ENCODE measurements at regions not wholly inside any gene's neighbourhood (a gene's known extent, or its start where the extent isn't known, plus 50 kb on each side); places are given as distances from the start of the nearest gene placed in this dataset.

DNA sequence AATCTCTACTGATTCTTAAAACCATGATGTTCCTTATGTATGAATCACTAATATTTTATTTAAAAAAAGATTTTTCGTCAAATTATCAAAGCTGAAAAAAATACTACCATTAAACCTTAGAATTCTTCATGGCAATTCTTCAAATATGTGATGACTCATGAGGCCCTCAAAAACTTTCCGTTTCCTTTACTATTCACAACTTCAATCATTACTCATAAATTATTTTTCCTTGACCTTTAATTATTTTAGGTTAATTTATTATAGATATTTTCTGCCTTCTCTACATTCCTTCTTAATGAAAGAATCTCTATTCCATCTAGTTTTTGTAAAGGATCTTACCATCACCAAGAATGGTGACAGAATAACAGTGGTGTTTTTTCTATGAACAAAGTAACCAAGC lies 162.1 kb upstream of the SOX5 start:
- H2AK5ac ChIP-seq (ENCODE audit: low read depth, low read length) = no peak overlapping the region
- no peak overlapping the region for H3K18ac ChIP-seq (ENCODE audit: low read length)
- H3K4me3 ChIP-seq (ENCODE audit: low read length in 2 of 2) = no peak overlapping the region
- H3K14ac ChIP-seq (ENCODE audit: low read length) = no peak overlapping the region
- no peak overlapping the region for H2BK12ac ChIP-seq (ENCODE audit: low read length)
- no peak overlapping the region for H2AFZ ChIP-seq (ENCODE audit: low read length)
- H3K4ac ChIP-seq (ENCODE audit: low read length) = no peak overlapping the region
- no peaks in the 10 kb centered on the region for H3K36me3 ChIP-seq (replicated peaks in 1 of 2; ENCODE audit: control insufficient read depth in 2 of 2, insufficient read depth in 2 of 2, low read length in 2 of 2)
- H3K9me3 ChIP-seq (replicated peaks in 1 of 2; ENCODE audit: control insufficient read depth in 2 of 2, insufficient read depth in 1 of 2, low read depth in 1 of 2, low read length in 2 of 2) = no peaks in the 10 kb centered on the region
- no peaks in the 10 kb centered on the region for H3K79me1 ChIP-seq (ENCODE audit: low read depth, low read length)
- H3K4me1 ChIP-seq (ENCODE audit: control insufficient read depth in 2 of 2, insufficient read depth in 1 of 2, low read depth in 1 of 2, low read length in 2 of 2) = peaks cover 0 to 6% of the 10 kb centered on the region in 2 donors
- 100% methylated on average over 1 of the region's 2 CpGs; no CpG with 5 or more reads in 1 of the 2 donors for WGBS, 2 donors (ENCODE audit: extremely low coverage in 2 of 2, insufficient read length in 2 of 2, insufficient replicate concordance in 1 of 2)
- no peak overlapping the region for H4K91ac ChIP-seq (ENCODE audit: low read depth, low read length, poor library complexity)
- H3K9ac ChIP-seq (ENCODE audit: low read depth, low read length, poor library complexity) = no peak overlapping the region
- no peak overlapping the region for H4K8ac ChIP-seq (ENCODE audit: low read depth, low read length)
- H3K27ac ChIP-seq (replicated peaks; ENCODE audit: low read length) = no peak overlapping the region
- no peak overlapping the region for H2BK5ac ChIP-seq (ENCODE audit: low read length)
- H2BK120ac ChIP-seq (ENCODE audit: low read depth, low read length) = no peak overlapping the region
- no peak overlapping the region for H3K4me2 ChIP-seq (ENCODE audit: insufficient read depth, low read length, poor library complexity, severe bottlenecking)
- DNase-seq (ENCODE audit: low spot score) = no peak
- H3K27me3 ChIP-seq (ENCODE audit: control insufficient read depth in 3 of 3, insufficient read depth in 3 of 3, low read depth in 1 of 3, low read length in 3 of 3) = no peaks in the 10 kb centered on the region
- H2BK15ac ChIP-seq (ENCODE audit: low read length) = no peak overlapping the region
- H3K23ac ChIP-seq (ENCODE audit: low read depth, low read length, poor library complexity) = no peak overlapping the region

DNA sequence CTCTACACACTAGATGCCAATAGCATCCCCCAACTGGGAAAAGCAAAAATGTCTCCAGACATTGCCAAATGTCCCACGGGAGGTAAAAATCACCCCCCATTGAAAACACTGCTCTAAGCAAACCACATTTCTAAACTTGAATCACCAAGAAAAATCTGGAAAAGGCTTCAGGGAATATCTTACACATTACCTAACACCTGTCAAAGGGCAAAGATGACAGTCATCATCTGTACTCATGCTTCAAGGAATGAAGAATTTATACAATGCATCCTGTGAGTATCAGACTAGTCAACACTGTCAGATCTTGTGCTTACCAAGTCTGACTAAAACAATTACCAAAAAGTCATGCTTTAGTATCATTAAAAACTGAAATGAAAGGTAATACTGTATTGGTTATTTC lies 161.6 kb upstream of the SOX5 start:
- H2BK5ac ChIP-seq (ENCODE audit: low read length) = no peak overlapping the region
- H3K23ac ChIP-seq (ENCODE audit: low read depth, low read length, poor library complexity) = no peak overlapping the region
- no peak overlapping the region for H2AK5ac ChIP-seq (ENCODE audit: low read depth, low read length)
- no peak overlapping the region for H4K8ac ChIP-seq (ENCODE audit: low read depth, low read length)
- H2BK15ac ChIP-seq (ENCODE audit: low read length) = no peak overlapping the region
- H4K91ac ChIP-seq (ENCODE audit: low read depth, low read length, poor library complexity) = no peak overlapping the region
- H2BK12ac ChIP-seq (ENCODE audit: low read length) = no peak overlapping the region
- H3K4me2 ChIP-seq (ENCODE audit: insufficient read depth, low read length, poor library complexity, severe bottlenecking) = no peak overlapping the region
- H3K4ac ChIP-seq (ENCODE audit: low read length) = no peak overlapping the region
- no peak overlapping the region for H3K27ac ChIP-seq (replicated peaks; ENCODE audit: low read length)
- H3K18ac ChIP-seq (ENCODE audit: low read length) = no peak overlapping the region
- no peak for DNase-seq (ENCODE audit: low spot score)
- H3K4me3 ChIP-seq (ENCODE audit: low read length in 2 of 2) = no peak overlapping the region
- no CpG with 5 or more reads among the region's 1 CpG for WGBS, 2 donors (ENCODE audit: extremely low coverage in 2 of 2, insufficient read length in 2 of 2, insufficient replicate concordance in 1 of 2)
- no peak overlapping the region for H3K9ac ChIP-seq (ENCODE audit: low read depth, low read length, poor library complexity)
- H3K9me3 ChIP-seq (replicated peaks in 1 of 2; ENCODE audit: control insufficient read depth in 2 of 2, insufficient read depth in 1 of 2, low read depth in 1 of 2, low read length in 2 of 2) = no peaks in the 10 kb centered on the region
- no peak overlapping the region for H2BK120ac ChIP-seq (ENCODE audit: low read depth, low read length)
- H3K14ac ChIP-seq (ENCODE audit: low read length) = no peak overlapping the region
- H3K27me3 ChIP-seq (ENCODE audit: control insufficient read depth in 3 of 3, insufficient read depth in 3 of 3, low read depth in 1 of 3, low read length in 3 of 3) = no peaks in the 10 kb centered on the region
- H2AFZ ChIP-seq (ENCODE audit: low read length) = no peak overlapping the region
- H3K36me3 ChIP-seq (replicated peaks in 1 of 2; ENCODE audit: control insufficient read depth in 2 of 2, insufficient read depth in 2 of 2, low read length in 2 of 2) = no peaks in the 10 kb centered on the region
- no peaks in the 10 kb centered on the region for H3K79me1 ChIP-seq (ENCODE audit: low read depth, low read length)
- H3K4me1 ChIP-seq (ENCODE audit: control insufficient read depth in 2 of 2, insufficient read depth in 1 of 2, low read depth in 1 of 2, low read length in 2 of 2) = peaks cover 0 to 6% of the 10 kb centered on the region in 2 donors

DNA sequence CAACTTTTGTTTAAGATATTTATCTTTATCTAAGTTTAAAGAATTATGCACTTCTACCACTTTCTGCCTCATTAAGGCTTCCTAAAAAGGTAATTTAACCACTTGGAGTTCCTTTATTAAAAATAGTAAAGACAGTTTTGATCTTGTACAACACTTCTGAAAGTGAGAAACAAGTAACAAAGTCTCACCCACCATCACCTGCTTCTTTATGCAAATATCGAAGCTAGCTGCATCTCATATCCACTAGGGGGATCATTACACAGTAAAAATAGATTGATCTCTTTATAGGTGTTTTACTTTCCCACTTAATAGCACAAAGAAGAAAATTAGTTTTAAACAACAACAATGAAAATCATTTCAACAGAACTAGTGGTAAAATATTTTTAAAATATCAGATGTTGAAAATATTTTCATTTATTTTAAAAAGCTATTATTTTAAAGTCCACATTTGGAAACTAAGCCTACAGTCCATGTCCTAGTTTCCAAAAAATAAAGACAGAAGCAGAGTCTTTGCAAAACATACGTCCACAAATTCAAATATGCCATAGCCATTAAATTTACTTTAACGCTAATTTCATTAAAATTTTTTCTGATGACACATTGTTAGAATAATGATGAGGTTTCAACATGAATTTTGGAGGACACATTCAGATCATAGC lies 160.0 kb upstream of the SOX5 start:
- Histone ChIP-seq H3K4me3 (ENCODE audit: low read length in 2 of 2) (no peak overlapping the region), H3K9me3 (replicated peaks in 1 of 2; ENCODE audit: control insufficient read depth in 2 of 2, insufficient read depth in 1 of 2, low read depth in 1 of 2, low read length in 2 of 2) (no peaks in the 10 kb centered on the region), H2BK120ac (ENCODE audit: low read depth, low read length) (no peak overlapping the region), H4K91ac (ENCODE audit: low read depth, low read length, poor library complexity) (no peak overlapping the region), H2BK5ac (ENCODE audit: low read length) (no peak overlapping the region), H3K18ac (ENCODE audit: low read length) (no peak overlapping the region), H3K79me1 (ENCODE audit: low read depth, low read length) (no peaks in the 10 kb centered on the region), H3K4me1 (ENCODE audit: control insufficient read depth in 2 of 2, insufficient read depth in 1 of 2, low read depth in 1 of 2, low read length in 2 of 2) (peaks cover 0 to 6% of the 10 kb centered on the region in 2 donors), H3K36me3 (replicated peaks in 1 of 2; ENCODE audit: control insufficient read depth in 2 of 2, insufficient read depth in 2 of 2, low read length in 2 of 2) (no peaks in the 10 kb centered on the region), H3K9ac (ENCODE audit: low read depth, low read length, poor library complexity) (no peak overlapping the region), H2AK5ac (ENCODE audit: low read depth, low read length) (no peak overlapping the region), H4K8ac (ENCODE audit: low read depth, low read length) (no peak overlapping the region), H3K27me3 (ENCODE audit: control insufficient read depth in 3 of 3, insufficient read depth in 3 of 3, low read depth in 1 of 3, low read length in 3 of 3) (no peaks in the 10 kb centered on the region), H2BK12ac (ENCODE audit: low read length) (no peak overlapping the region), H3K14ac (ENCODE audit: low read length) (no peak overlapping the region), H2AFZ (ENCODE audit: low read length) (no peak overlapping the region), H3K23ac (ENCODE audit: low read depth, low read length, poor library complexity) (no peak overlapping the region), H3K4me2 (ENCODE audit: insufficient read depth, low read length, poor library complexity, severe bottlenecking) (no peak overlapping the region), H3K4ac (ENCODE audit: low read length) (no peak overlapping the region), H2BK15ac (ENCODE audit: low read length) (no peak overlapping the region), H3K27ac (replicated peaks; ENCODE audit: low read length) (no peak overlapping the region)
- DNase-seq (ENCODE audit: low spot score) = no peak
- WGBS, 2 donors (ENCODE audit: extremely low coverage in 2 of 2, insufficient read length in 2 of 2, insufficient replicate concordance in 1 of 2) = 100% methylated on average over 2 of the region's 3 CpGs; no CpG with 5 or more reads in 1 of the 2 donors

GRCh38 chr12:24102676-24103075 lies 153.2 kb upstream of the SOX5 start:
- H2BK12ac ChIP-seq (ENCODE audit: low read length) = no peak overlapping the region
- no peaks in the 10 kb centered on the region for H3K36me3 ChIP-seq (replicated peaks in 1 of 2; ENCODE audit: control insufficient read depth in 2 of 2, insufficient read depth in 2 of 2, low read length in 2 of 2)

More at GRCh38 chr12:24102676-24103075, 153.2 kb upstream of the SOX5 start:
- no peak overlapping the region for H3K18ac ChIP-seq (ENCODE audit: low read length)
- no peak overlapping the region for H3K14ac ChIP-seq (ENCODE audit: low read length)
- H3K27ac ChIP-seq (replicated peaks; ENCODE audit: low read length) = no peak overlapping the region
- no peak for DNase-seq (ENCODE audit: low spot score)
- H3K4me2 ChIP-seq (ENCODE audit: insufficient read depth, low read length, poor library complexity, severe bottlenecking) = no peak overlapping the region
- H2BK120ac ChIP-seq (ENCODE audit: low read depth, low read length) = no peak overlapping the region
- no peak overlapping the region for H2AFZ ChIP-seq (ENCODE audit: low read length)
- no peak overlapping the region for H3K9ac ChIP-seq (ENCODE audit: low read depth, low read length, poor library complexity)
- H4K8ac ChIP-seq (ENCODE audit: low read depth, low read length) = no peak overlapping the region
- no peaks in the 10 kb centered on the region for H3K27me3 ChIP-seq (ENCODE audit: control insufficient read depth in 3 of 3, insufficient read depth in 3 of 3, low read depth in 1 of 3, low read length in 3 of 3)
- H3K9me3 ChIP-seq (replicated peaks in 1 of 2; ENCODE audit: control insufficient read depth in 2 of 2, insufficient read depth in 1 of 2, low read depth in 1 of 2, low read length in 2 of 2) = peaks cover 0 to 3% of the 10 kb centered on the region in 2 donors
- H3K23ac ChIP-seq (ENCODE audit: low read depth, low read length, poor library complexity) = no peak overlapping the region
- H3K4me1 ChIP-seq (ENCODE audit: control insufficient read depth in 2 of 2, insufficient read depth in 1 of 2, low read depth in 1 of 2, low read length in 2 of 2) = peaks cover 0 to 2% of the 10 kb centered on the region in 2 donors
- H3K79me1 ChIP-seq (ENCODE audit: low read depth, low read length) = no peaks in the 10 kb centered on the region
- no peak overlapping the region for H3K4me3 ChIP-seq (ENCODE audit: low read length in 2 of 2)
- no CpG with 5 or more reads among the region's 3 CpGs for WGBS, 2 donors (ENCODE audit: extremely low coverage in 2 of 2, insufficient read length in 2 of 2, insufficient replicate concordance in 1 of 2)
- no peak overlapping the region for H2AK5ac ChIP-seq (ENCODE audit: low read depth, low read length)
- H4K91ac ChIP-seq (ENCODE audit: low read depth, low read length, poor library complexity) = no peak overlapping the region
- no peak overlapping the region for H3K4ac ChIP-seq (ENCODE audit: low read length)
- no peak overlapping the region for H2BK15ac ChIP-seq (ENCODE audit: low read length)
- no peak overlapping the region for H2BK5ac ChIP-seq (ENCODE audit: low read length)
